Brain microvascular endothelial cell (primary cell): ENCODE measurements at regions not wholly inside any gene's neighbourhood (a gene's known extent, or its start where the extent isn't known, plus 50 kb on each side); places are given as distances from the start of the nearest gene placed in this dataset.

Source experiments
- DNase-seq: peaks from one replicate; pipeline ENCODE4 v3.0.0-alpha.2; 2020
- H3K27ac ChIP-seq: fragments of 250-450 bp; sonication (Bioruptor Pico); 2 replicates; pipeline ENCODE4 v1.5.1; 2020; ENCODE audit warnings: mild to moderate bottlenecking, moderate library complexity
- H3K27me3 ChIP-seq: fragments of 250-450 bp; sonication (Bioruptor Pico); replicated peaks from 2 replicates; pipeline ENCODE4 v1.5.1; 2020; ENCODE audit warnings: mild to moderate bottlenecking
- H3K36me3 ChIP-seq: fragments of 250-450 bp; sonication (Bioruptor Pico); replicated peaks from 2 replicates; pipeline ENCODE4 v1.5.1; 2020; ENCODE audit warnings: mild to moderate bottlenecking
- H3K4me3 ChIP-seq: 2 replicates; pipeline ENCODE4 v1.5.1; 2011; ENCODE audit warnings: low read depth, mild to moderate bottlenecking, control low read depth, low read length, moderate library complexity
- in situ Hi-C: cut with HindIII; loops from 2 replicates; pipeline ENCODE4 v1.10.0; 2017; ENCODE audit warnings: low sequenced_read_pairs, low pct_ligation_motif_present
- TF ChIP-seq, protein P1 (sequence below): IDR thresholded peaks from 2 replicates; pipeline ENCODE4 v1.5.1; 2011; ENCODE audit warnings: low read depth, mild to moderate bottlenecking, moderate library complexity, low read length, control low read depth, inconsistent platforms; ENCODE audit errors: missing control alignments

DNA sequence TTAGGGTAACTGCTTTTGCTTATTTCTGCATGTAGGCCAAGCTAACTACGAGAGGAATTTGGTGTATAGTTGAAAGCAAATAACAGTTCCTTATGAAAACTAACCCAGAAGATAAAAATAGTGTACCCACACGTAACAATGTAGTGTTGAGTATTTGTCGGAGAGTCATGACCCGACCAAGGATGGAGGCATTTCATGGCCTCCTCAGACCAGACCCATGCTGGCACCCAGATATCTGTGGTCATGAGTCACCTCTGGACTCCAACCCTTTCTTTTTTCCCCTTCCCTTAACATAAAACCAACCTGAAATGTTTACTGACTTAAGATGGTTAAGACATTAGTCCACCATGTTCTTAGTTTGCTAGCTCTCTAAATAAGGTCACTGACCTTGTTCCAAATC lies 318.7 kb downstream of the NOL4 start:
- no peaks in the 10 kb centered on the region for H3K27me3 ChIP-seq
- in situ Hi-C loops = no loop called here
- peak; percentile 25 for DNase-seq
- H3K4me3 ChIP-seq = no peak overlapping the region
- no peak overlapping the region for H3K27ac ChIP-seq
- TF ChIP-seq, protein P1, sequence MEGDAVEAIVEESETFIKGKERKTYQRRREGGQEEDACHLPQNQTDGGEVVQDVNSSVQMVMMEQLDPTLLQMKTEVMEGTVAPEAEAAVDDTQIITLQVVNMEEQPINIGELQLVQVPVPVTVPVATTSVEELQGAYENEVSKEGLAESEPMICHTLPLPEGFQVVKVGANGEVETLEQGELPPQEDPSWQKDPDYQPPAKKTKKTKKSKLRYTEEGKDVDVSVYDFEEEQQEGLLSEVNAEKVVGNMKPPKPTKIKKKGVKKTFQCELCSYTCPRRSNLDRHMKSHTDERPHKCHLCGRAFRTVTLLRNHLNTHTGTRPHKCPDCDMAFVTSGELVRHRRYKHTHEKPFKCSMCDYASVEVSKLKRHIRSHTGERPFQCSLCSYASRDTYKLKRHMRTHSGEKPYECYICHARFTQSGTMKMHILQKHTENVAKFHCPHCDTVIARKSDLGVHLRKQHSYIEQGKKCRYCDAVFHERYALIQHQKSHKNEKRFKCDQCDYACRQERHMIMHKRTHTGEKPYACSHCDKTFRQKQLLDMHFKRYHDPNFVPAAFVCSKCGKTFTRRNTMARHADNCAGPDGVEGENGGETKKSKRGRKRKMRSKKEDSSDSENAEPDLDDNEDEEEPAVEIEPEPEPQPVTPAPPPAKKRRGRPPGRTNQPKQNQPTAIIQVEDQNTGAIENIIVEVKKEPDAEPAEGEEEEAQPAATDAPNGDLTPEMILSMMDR = no peak
- no peaks in the 10 kb centered on the region for H3K36me3 ChIP-seq

DNA sequence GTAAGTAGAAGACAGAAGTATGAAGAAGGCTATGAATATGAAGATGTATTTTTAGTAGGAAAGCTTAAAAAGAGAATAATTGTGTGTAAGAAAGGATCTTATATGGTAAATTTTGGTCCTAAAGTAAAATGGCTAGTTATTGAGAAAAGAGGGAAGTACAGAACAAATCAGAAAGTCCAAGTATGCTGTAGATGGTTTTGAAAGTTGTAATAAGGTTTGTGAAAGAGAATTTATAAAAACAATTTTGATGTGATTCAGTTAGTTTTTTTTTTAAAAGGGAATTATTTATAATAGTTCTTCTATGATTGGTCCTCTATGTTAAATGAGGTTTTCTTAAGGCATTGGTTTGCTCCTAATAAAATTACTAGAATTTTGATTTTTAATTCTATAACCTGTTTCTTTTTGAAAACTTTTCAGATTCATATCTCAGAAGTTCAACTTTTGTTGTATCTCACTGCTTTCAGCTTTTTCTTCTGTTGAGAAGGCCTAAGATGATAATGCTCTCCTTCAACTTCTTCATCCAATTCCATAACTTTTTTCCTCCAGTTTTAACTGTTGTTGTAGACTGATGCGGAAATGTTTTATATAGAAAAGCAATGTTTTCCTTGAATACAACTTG lies 322.7 kb downstream of the NOL4 start:
- in situ Hi-C loops = no loop called here

DNA sequence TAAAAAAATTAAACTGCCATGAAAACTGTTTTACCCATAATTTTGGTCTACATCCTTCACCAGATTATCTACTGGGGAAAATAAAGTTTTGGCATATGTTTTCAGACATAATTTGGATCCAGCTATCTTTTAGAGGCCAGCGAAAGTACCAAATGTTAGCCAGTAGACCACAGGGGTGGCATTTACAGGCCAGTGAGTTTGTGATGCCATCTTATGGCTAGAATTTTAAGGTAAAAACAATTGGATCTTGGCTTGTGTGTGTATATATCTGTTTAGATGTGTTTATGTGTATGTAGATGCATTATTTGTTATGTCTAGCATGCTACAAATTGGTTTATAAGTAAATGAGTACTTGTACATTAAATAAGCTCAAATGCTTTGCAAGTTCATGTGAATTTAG lies 322.6 kb downstream of the ASXL3 start:
- TF ChIP-seq, protein P1 = no peak
- Histone ChIP-seq H3K27me3 (no peaks in the 10 kb centered on the region), H3K27ac (no peak overlapping the region), H3K4me3 (no peak overlapping the region), H3K36me3 (no peaks in the 10 kb centered on the region)
- in situ Hi-C loops = no loop called here
- no peak for DNase-seq

More for the DNA sequence above, 322.7 kb downstream of the NOL4 start:
- Histone ChIP-seq H3K36me3 (no peaks in the 10 kb centered on the region), H3K27ac (no peak overlapping the region), H3K27me3 (no peaks in the 10 kb centered on the region), H3K4me3 (no peak overlapping the region)
- TF ChIP-seq, protein P1 = no peak
- DNase-seq = no peak

DNA sequence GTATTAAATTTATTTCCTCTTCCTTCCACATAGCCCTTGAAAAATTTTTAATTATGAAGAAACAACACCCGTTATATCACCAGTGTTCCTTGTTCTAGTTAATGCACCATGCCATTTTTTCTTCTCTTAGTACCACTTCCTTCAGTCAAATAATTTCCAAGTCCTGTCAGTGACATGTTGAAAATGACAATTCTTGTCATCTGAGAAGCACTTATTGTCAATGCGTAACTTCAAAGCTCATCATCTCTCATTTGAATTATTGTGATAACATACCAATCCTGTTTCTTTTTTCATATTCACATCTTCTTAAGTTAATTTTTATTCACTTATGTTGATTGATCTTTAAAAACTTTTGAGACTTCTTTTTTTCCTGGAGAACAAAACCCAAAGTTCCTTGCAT lies 320.4 kb downstream of the ASXL3 start:
- TF ChIP-seq, protein P1 = no peak
- Histone ChIP-seq H3K27ac (no peak overlapping the region), H3K4me3 (no peak overlapping the region), H3K27me3 (no peaks in the 10 kb centered on the region), H3K36me3 (no peaks in the 10 kb centered on the region)
- in situ Hi-C loops = no loop called here
- no peak for DNase-seq

DNA sequence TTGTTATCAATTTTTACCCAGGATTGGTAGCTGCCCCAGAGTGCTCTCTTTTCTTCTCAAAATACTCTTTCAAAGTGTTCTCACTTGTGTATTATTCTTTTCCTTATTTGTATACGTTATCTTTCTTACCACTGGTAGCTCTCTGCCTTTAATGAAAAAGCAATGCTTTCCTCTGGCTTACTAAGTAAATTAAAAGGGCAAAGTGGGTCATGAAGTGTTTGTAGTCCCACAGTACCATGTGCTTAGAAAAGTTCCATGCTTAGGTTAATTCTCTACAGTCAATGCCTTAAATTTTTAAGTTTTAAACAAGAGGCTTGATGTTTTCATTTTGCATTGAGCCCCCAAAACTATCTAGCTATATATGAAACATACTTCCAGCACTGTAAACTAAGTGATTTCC lies 300.2 kb downstream of the ASXL3 start:
- in situ Hi-C loops = no loop called here
- TF ChIP-seq, protein P1 = no peak
- H3K27ac ChIP-seq = no peak overlapping the region
- H3K36me3 ChIP-seq = no peaks in the 10 kb centered on the region
- DNase-seq = no peak
- no peak overlapping the region for H3K4me3 ChIP-seq
- no peaks in the 10 kb centered on the region for H3K27me3 ChIP-seq

DNA sequence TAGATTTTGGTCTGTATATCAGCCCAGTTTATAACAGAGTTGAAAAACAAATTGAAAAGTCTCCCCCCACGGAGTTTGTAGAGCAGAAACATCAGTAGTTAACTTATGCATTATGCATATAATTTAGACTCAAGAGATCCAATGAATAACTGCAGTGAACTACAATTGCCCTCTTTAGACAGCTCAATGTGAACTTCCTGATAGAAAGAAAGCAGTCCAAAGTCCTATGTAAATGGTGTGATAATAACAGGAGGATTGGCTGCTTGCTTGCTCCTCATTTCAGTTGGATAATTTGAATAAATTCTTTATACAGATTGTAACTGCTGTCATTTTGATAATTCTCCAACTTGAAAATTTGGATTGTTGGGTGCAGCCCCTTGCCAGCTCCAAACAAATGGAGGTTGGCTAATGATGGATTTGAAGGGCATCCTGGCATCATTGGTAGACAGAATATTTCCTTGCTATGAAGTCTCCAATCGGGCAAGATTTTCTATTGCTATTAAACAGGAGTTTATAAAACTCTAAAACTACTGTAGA lies 297.1 kb downstream of the ASXL3 start:
- TF ChIP-seq, protein P1 = no peak
- in situ Hi-C loops = no loop called here
- Histone ChIP-seq H3K27ac (no peak overlapping the region), H3K36me3 (no peaks in the 10 kb centered on the region), H3K4me3 (no peak overlapping the region), H3K27me3 (no peaks in the 10 kb centered on the region)
- DNase-seq = no peak
